Aorta (tissue), 5 donors: ENCODE measurements at regions not wholly inside any gene's neighbourhood (a gene's known extent, or its start where the extent isn't known, plus 50 kb on each side); places are given as distances from the start of the nearest gene placed in this dataset.

ENCODE experiments used
- ATAC-seq: fragments of 200-7000 bp; cut with Tn5 transposase; one replicate; pipeline ENCODE4 v1.9.1; 2022; ENCODE audit warnings: moderate library complexity; ENCODE audit not compliant: low FRiP score
- DNase-seq, 2 donors: peaks; one replicate each; pipeline ENCODE4 v3.0.0-alpha.2; 2020
- H3K27ac ChIP-seq, 2 donors: one replicate each; pipeline ENCODE4 v1.5.1; 2013; ENCODE audit warnings: low read length in 2 of 2, mild to moderate bottlenecking in 2 of 2, moderate library complexity in 2 of 2, control low read depth in 1 of 2, inconsistent platforms in 1 of 2, low read depth in 1 of 2
- H3K27me3 ChIP-seq, 2 donors: one replicate each; pipeline ENCODE4 v1.6.1; 2013; ENCODE audit warnings: control low read depth in 1 of 2, low read length in 1 of 2, mild to moderate bottlenecking in 1 of 2, moderate library complexity in 1 of 2; ENCODE audit not compliant: insufficient read depth in 2 of 2, control insufficient read depth in 1 of 2
- H3K36me3 ChIP-seq, 2 donors: one replicate each; pipeline ENCODE4 v1.6.1; 2013; ENCODE audit warnings: control low read depth in 1 of 2, low read length in 1 of 2, mild to moderate bottlenecking in 1 of 2; ENCODE audit not compliant: insufficient read depth in 2 of 2, control insufficient read depth in 1 of 2
- H3K4me1 ChIP-seq, 2 donors: one replicate each; pipeline ENCODE4 v1.6.1; 2013; ENCODE audit warnings: low read length in 2 of 2, control low read depth in 1 of 2, mild to moderate bottlenecking in 1 of 2, moderate library complexity in 1 of 2; ENCODE audit not compliant: insufficient read depth in 2 of 2, control insufficient read depth in 1 of 2
- H3K4me3 ChIP-seq, 2 donors: one replicate each; pipeline ENCODE4 v1.5.1; 2013; ENCODE audit warnings: low read length in 2 of 2, control low read depth in 1 of 2, mild to moderate bottlenecking in 1 of 2
- H3K9me3 ChIP-seq: one replicate; pipeline ENCODE4 v1.6.1; 2013; ENCODE audit warnings: mild to moderate bottlenecking, low read length; ENCODE audit not compliant: control insufficient read depth
- WGBS, 2 donors: extraction: QIAGEN DNeasy Blood & Tissue Kit; methylation state at CpG; one replicate each; pipeline ENCODE4 v1.1.7; 2013; 5-methylcytosine and 5-hydroxymethylcytosine counted together
- intact Hi-C, 2 donors: fragments of 100-400 bp; cut with DNase I; formaldehyde crosslinking; loops; one replicate each; pipeline versions ENCODE4 v1.14.2 to v1.15.0; 2022
- donor health status: healthy with polysubstance abuse.
- donor health status: Bipolar disorder and iron deficiency.
- donor health status: DM: no; HTN: no; CAD: no.
- donor health status: DM: no; HTN: no; CAD: no.
- donor health status: DM: yes; HTN: yes; CAD: no.

DNA sequence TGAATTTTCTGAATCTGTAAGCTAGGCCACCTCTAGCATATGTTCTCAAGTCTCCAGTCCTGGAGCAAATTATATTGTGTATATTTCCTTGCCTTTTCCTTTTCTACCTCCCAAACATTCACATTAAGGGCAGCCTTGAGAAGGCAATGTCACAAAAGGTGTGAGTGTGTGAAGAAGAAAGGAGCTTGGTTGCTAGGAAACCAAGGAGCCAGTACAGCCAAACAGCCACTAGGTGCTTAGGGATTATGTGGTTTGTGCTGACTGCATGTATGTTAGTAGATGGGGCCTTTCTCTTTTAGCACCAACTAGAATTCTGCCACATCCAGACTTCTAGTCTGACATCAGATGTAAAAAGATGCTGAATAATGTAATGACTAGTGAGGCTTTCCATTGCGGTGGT is 118.8 kb upstream of the DAZL start:
- no peaks in the 10 kb centered on the region for H3K4me1 ChIP-seq
- no peaks in the 10 kb centered on the region for H3K36me3 ChIP-seq
- no peaks in the 10 kb centered on the region for H3K27me3 ChIP-seq
- ATAC-seq = no peak
- H3K27ac ChIP-seq = no peak overlapping the region
- WGBS, 2 donors = 51 to 95% methylated on average over 1 of the region's 1 CpG
- intact Hi-C loops = no loop called here
- H3K4me3 ChIP-seq = no peak overlapping the region
- H3K9me3 ChIP-seq = peaks cover 2% of the 10 kb centered on the region
- DNase-seq = no peak

DNA sequence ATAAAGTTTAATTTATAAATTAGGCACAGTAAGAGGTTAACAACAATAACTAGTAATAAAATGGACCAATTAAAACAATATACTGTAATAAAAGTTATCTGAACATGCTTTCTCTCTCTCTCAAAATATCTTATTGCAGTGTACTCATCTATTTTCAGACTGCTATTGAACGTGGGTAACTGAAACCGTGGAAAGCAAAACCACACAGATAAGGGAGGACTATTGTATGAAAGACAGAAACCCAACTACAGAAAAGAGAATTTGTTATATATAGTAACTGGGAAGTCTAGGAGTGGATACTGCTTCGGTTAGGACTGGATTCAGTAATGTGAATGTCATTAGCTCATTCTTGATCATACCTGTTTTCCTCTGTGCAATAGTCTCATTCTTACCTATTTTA is 119.3 kb upstream of the DAZL start:
- Histone ChIP-seq H3K4me1 (no peaks in the 10 kb centered on the region), H3K27ac (no peak overlapping the region), H3K27me3 (no peaks in the 10 kb centered on the region), H3K36me3 (no peaks in the 10 kb centered on the region), H3K4me3 (no peak overlapping the region), H3K9me3 (peaks cover 2% of the 10 kb centered on the region)
- 42 to 45% methylated on average over 3 of the region's 3 CpGs for WGBS, 2 donors
- intact Hi-C loops = no loop called here
- DNase-seq (no peak), ATAC-seq (no peak)

DNA sequence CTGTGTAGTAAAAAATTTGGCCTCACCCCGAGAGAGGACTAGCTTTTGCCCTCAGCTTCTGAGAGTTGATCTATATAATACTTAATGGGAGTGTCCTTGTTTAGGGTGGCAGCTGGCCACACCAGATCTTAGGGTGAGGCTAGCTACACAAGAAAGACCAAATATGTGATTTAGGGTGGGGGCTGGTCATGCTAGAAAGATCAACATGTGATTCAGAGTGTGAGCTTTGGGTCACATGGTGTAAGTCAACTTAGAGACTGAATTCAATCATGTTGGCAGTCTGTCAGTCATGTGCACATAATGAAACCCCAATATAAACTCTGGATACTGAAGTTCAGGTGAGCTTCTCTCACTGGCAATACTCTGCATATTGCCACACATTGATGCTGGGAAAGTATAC is 120.7 kb upstream of the DAZL start:
- Histone ChIP-seq H3K9me3 (peaks cover 2% of the 10 kb centered on the region), H3K27me3 (no peaks in the 10 kb centered on the region), H3K36me3 (no peaks in the 10 kb centered on the region), H3K27ac (no peak overlapping the region), H3K4me3 (no peak overlapping the region), H3K4me1 (no peaks in the 10 kb centered on the region)
- ATAC-seq = no peak
- 0 to 65% methylated on average over 1 of the region's 1 CpG for WGBS, 2 donors
- intact Hi-C loops = no loop called here
- DNase-seq = no peak

DNA sequence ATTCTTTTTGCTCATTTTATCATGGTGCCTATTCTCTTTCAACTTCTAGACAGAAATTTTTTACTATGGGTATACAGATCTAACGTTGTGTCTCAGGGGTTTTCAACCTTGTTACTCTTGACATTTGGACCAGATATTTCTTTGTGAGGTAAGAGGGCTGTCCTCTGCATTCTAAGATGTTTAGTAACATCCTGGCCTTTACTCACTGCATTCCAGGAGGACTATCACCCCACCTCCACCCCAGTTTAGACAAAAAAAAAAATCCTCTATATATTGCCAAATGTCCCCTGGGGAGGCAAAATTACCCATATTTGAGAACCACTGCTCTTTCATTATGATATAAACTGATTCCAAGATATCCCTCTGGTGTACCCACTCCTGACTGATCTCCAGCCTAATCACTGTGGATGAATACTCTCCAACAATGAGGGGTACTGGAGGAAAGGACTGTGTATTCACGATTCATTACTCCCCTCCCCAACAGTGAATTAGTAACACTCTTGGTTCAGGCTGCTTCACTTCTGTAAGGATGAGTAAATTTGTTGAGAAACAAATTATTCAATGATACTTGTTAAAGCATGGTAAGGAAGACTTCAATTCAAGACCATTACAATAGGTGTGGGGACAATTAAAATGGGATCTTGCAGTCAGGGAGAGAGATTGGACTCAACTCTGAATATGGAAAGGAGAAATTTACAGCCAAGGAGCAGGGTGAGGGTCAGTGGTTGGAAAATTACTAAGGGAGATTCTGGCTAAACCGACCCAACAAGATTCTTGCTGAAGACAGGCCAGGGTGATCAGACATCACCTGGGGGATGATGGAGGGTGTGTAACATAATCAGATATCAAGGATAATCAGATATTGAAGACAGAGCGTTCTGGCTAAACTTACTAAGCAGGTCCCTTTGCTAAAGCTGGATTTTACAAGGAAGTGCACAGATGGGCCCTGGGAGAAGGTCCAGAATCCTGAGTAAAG is 123.8 kb upstream of the DAZL start:
- Histone ChIP-seq H3K27ac (no peak overlapping the region), H3K4me1 (no peaks in the 10 kb centered on the region), H3K9me3 (peaks cover 2% of the 10 kb centered on the region), H3K36me3 (no peaks in the 10 kb centered on the region), H3K4me3 (no peak overlapping the region), H3K27me3 (no peaks in the 10 kb centered on the region)
- 69 to 70% methylated on average over 4 of the region's 4 CpGs for WGBS, 2 donors
- no peak for ATAC-seq
- DNase-seq = no peak
- intact Hi-C loops = no loop called here

DNA sequence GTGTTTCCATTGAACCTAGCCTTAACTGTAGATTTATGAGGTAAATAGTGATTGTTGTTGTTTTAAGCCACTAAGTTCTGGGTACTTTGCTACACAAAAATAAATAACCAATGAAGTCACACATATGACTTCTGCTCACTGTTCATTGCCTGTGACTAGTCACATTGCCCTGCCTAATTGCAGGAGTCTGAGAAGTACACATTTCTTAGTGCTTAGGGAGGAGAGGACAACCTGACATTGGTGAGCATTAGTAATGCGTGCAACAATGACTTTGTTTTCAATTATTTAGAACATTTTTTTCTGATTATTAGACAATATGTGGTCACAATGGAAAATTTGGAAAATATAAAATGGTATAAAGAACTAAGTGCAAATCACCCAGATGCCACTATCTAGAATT is 133.2 kb upstream of the DAZL start:
- no peak overlapping the region for H3K27ac ChIP-seq
- intact Hi-C loops = no loop called here
- no peak overlapping the region for H3K4me3 ChIP-seq
- no peaks in the 10 kb centered on the region for H3K36me3 ChIP-seq
- no peaks in the 10 kb centered on the region for H3K4me1 ChIP-seq
- no peaks in the 10 kb centered on the region for H3K9me3 ChIP-seq
- ATAC-seq (no peak), DNase-seq (no peak)
- WGBS, 2 donors = 90 to 93% methylated on average over 1 of the region's 1 CpG
- no peaks in the 10 kb centered on the region for H3K27me3 ChIP-seq

DNA sequence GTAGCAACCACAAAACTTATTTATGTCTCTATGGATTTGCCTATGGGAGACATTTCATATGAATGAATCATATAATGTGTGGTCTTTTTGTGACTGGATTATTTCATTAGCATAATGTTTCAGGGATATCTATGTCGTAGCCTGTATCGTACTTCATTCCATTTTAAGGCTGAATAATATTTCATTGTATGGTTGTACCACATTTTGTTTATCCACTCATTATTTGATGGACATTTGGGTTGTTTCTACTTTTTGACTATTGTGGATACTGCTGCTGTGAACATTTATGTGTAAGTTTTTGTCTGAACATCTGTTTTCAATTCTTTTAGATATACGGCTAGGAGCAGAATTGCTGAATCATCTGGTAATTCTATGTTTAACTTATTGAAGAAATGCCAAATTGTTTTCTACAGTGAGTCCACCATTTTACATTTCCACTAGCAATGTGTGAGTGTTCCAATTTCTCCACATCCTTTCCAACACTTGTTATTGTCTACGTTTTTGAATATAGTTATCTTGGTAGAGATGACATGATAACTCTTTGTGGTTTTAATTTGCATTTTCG is 134.4 kb upstream of the DAZL start:
- DNase-seq (no peak), ATAC-seq (no peak)
- Histone ChIP-seq H3K9me3 (no peaks in the 10 kb centered on the region), H3K27me3 (no peaks in the 10 kb centered on the region), H3K36me3 (no peaks in the 10 kb centered on the region), H3K4me3 (no peak overlapping the region), H3K27ac (no peak overlapping the region), H3K4me1 (no peaks in the 10 kb centered on the region)
- WGBS, 2 donors = 57 to 64% methylated on average over 5 of the region's 5 CpGs
- intact Hi-C loops = no loop called here

DNA sequence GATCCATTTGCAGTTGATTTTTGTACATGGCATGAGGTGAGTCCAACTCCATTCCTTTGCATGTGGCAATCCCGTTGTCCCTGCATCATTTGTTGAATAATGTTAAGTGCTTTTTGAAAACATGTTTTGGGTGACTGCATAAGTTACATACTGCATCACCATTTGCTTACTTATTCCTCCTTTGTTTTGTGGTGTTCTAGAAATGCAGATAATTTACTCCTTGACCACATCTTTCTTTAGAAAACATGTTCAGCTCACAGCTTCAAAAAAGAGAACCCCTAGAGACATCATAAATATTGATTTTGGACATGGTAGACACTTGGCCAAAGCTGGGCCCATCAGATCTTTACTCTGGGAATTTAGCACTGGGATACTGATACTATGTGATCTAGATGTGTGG is 135.3 kb upstream of the DAZL start:
- 79 to 80% methylated on average over 1 of the region's 1 CpG for WGBS, 2 donors
- H3K36me3 ChIP-seq = no peaks in the 10 kb centered on the region
- H3K9me3 ChIP-seq = no peaks in the 10 kb centered on the region
- no peak overlapping the region for H3K27ac ChIP-seq
- H3K4me1 ChIP-seq = no peaks in the 10 kb centered on the region
- ATAC-seq = no peak
- H3K27me3 ChIP-seq = no peaks in the 10 kb centered on the region
- no peak overlapping the region for H3K4me3 ChIP-seq
- DNase-seq = no peak
- intact Hi-C loops = no loop called here

DNA sequence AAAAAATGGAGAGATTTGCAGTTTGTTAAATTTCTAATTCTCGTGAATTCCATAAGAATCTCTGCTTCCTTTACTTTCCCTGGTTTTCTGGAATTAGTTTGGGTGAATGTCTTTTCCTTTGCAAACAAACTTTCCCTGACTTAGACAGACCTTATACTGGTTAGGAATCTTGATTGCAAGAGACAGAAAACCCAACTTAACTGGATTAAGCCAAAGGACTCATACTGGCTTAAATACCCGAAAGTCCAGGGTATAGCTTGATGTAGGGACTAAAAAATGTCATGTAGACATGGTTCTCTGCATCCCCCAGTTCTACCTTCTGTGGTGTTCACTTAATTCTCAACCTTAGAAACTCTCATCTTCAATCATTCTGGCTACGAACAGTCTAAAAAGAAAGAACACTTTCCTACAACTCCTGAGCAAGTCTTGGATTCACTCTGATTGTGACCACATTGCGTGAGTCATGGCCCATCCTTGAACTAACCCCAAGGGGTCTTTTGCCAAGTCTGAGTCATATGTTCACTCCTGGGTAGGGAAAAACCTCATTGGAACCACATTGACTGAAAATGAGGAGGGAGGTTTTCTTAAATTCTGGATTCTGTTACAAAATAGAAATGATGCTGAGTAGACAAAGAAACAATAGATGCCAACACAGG is 136.0 kb upstream of the DAZL start:
- no peaks in the 10 kb centered on the region for H3K27me3 ChIP-seq
- H3K36me3 ChIP-seq = no peaks in the 10 kb centered on the region
- no peaks in the 10 kb centered on the region for H3K4me1 ChIP-seq
- DNase-seq = no peak
- no peak for ATAC-seq
- intact Hi-C loops = no loop called here
- H3K4me3 ChIP-seq = no peak overlapping the region
- no peak overlapping the region for H3K27ac ChIP-seq
- H3K9me3 ChIP-seq = no peaks in the 10 kb centered on the region
- WGBS, 2 donors = 79 to 83% methylated on average over 4 of the region's 4 CpGs
